Tibial nerve (tissue), 4 donors: ENCODE measurements at regions not wholly inside any gene's neighbourhood (a gene's known extent, or its start where the extent isn't known, plus 50 kb on each side); places are given as distances from the start of the nearest gene placed in this dataset.

Experiments used
- DNase-seq, 2 donors: peaks; one replicate each; pipeline ENCODE4 v3.0.0-alpha.2; 2019; ENCODE audit warnings: low spot score in 2 of 2
- H3K27ac ChIP-seq, 4 donors: fragments of 200-600 bp; sonication (generic) in 3 of 4; one replicate each; pipeline ENCODE4 v1.5.1; 2017 to 2019; ENCODE audit warnings: mild to moderate bottlenecking in 1 of 4
- H3K27me3 ChIP-seq, 2 donors: fragments of 200-600 bp; sonication (generic) in 1 of 2; one replicate each; pipeline versions ENCODE4 v1.5.1 to v1.6.0; 2017 to 2019
- H3K36me3 ChIP-seq, 3 donors: fragments of 200-600 bp; sonication (generic); one replicate each; pipeline ENCODE4 v1.5.1; 2018 to 2019
- H3K4me1 ChIP-seq, 4 donors: fragments of 200-600 bp; sonication (generic) in 3 of 4; one replicate each; pipeline ENCODE4 v1.5.1; 2017 to 2019
- H3K4me3 ChIP-seq, 4 donors: fragments of 200-600 bp; sonication (generic) in 3 of 4; one replicate each; pipeline ENCODE4 v1.5.1; 2017 to 2019; ENCODE audit warnings: mild to moderate bottlenecking in 1 of 4, moderate library complexity in 1 of 4
- H3K9me3 ChIP-seq, 4 donors: fragments of 200-600 bp; sonication (generic) in 3 of 4; one replicate each; pipeline ENCODE4 v1.5.1; 2017 to 2019
- EP300 ChIP-seq, 2 donors: sonication (generic); formaldehyde crosslinking; IDR thresholded peaks; one replicate each; pipeline ENCODE4 v1.6.1; 2017; ENCODE audit warnings: antibody characterized with exemption in 2 of 2, mild to moderate bottlenecking in 1 of 2
- POLR2A ChIP-seq, 2 donors: fragments of 450-650 bp; IDR thresholded peaks; one replicate each; pipeline ENCODE4 v1.6.1; 2017; ENCODE audit warnings: antibody characterized with exemption in 2 of 2, mild to moderate bottlenecking in 2 of 2, moderate library complexity in 2 of 2
- WGBS, 2 donors: methylation state at CpG; one replicate each; pipeline ENCODE4 v1.1.5; 2018; 5-methylcytosine and 5-hydroxymethylcytosine counted together
- TF ChIP-seq, protein P1 (sequence below), 5 experiments: fragments of 200-600 bp in 3 of 5; fragments of 450-650 bp in 2 of 5; sonication (generic) in 3 of 5; IDR thresholded peaks; one replicate each; pipeline ENCODE4 v1.5.1; 2016 to 2019; ENCODE audit warnings: antibody characterized with exemption in 5 of 5, mild to moderate bottlenecking in 3 of 5, moderate library complexity in 2 of 5

DNA sequence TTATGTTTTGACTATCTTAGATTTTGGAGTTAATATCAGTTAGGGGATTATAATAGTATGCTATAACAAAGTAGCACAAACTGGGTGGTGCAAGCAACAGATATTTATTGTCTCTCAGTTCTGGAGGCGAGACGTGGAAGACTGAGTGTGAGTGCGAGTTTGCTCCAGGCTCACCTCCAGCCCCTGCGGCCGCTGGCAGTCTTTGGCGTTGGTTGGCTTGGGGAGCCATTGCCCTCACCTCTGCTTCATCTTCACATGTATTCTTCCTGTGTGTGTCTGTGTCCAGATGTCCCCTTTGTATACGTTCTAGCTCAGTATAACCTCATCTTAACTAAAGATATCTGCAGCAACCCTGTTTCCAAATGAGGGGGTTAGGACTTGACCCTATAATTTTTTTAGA lies 343.9 kb upstream of the COBL start:
- Histone ChIP-seq H3K27me3 (no peaks in the 10 kb centered on the region), H3K9me3 (no peaks in the 10 kb centered on the region), H3K36me3 (no peaks in the 10 kb centered on the region), H3K4me1 (no peaks in the 10 kb centered on the region), H3K4me3 (no peak overlapping the region), H3K27ac (no peak overlapping the region)
- DNase-seq: no peak
- WGBS, 2 donors: 90 to 91% methylated on average over 7 of the region's 7 CpGs
- TF ChIP-seq EP300 (IDR thresholded peaks at IDR 0.05): no peak
- TF ChIP-seq, protein P1, sequence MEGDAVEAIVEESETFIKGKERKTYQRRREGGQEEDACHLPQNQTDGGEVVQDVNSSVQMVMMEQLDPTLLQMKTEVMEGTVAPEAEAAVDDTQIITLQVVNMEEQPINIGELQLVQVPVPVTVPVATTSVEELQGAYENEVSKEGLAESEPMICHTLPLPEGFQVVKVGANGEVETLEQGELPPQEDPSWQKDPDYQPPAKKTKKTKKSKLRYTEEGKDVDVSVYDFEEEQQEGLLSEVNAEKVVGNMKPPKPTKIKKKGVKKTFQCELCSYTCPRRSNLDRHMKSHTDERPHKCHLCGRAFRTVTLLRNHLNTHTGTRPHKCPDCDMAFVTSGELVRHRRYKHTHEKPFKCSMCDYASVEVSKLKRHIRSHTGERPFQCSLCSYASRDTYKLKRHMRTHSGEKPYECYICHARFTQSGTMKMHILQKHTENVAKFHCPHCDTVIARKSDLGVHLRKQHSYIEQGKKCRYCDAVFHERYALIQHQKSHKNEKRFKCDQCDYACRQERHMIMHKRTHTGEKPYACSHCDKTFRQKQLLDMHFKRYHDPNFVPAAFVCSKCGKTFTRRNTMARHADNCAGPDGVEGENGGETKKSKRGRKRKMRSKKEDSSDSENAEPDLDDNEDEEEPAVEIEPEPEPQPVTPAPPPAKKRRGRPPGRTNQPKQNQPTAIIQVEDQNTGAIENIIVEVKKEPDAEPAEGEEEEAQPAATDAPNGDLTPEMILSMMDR (IDR thresholded peaks at IDR 0.05): no peak
- no peak for TF ChIP-seq POLR2A (IDR thresholded peaks at IDR 0.05)

DNA sequence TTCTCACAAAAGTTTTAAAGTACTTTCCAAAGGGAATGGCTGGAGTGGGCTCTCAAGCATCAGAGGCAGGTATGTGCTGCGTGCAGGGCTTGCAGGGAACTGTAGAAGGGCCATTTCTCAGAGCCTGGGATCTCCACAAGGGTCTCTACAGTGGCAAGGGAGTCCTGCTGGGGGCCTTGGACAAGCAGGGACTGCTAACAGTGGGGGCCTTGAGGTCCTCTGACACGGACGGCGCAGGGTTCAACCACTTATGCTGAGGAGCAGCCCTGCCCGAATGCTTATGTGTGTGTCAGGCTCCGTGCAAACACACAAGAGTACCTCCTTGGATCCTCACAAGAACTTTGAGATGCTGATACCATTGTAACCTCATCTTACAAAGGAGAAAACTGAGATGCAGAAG lies 342.1 kb upstream of the COBL start:
- TF ChIP-seq POLR2A (IDR thresholded peaks at IDR 0.05) (no peak), EP300 (IDR thresholded peaks at IDR 0.05) (no peak)
- TF ChIP-seq, protein P1 (IDR thresholded peaks at IDR 0.05): no peak
- Histone ChIP-seq H3K36me3 (no peaks in the 10 kb centered on the region), H3K27me3 (no peaks in the 10 kb centered on the region), H3K4me3 (no peak overlapping the region), H3K27ac (no peak overlapping the region), H3K9me3 (no peaks in the 10 kb centered on the region), H3K4me1 (no peaks in the 10 kb centered on the region)
- 79 to 82% methylated on average over 6 of the region's 6 CpGs for WGBS, 2 donors
- no peak for DNase-seq

DNA sequence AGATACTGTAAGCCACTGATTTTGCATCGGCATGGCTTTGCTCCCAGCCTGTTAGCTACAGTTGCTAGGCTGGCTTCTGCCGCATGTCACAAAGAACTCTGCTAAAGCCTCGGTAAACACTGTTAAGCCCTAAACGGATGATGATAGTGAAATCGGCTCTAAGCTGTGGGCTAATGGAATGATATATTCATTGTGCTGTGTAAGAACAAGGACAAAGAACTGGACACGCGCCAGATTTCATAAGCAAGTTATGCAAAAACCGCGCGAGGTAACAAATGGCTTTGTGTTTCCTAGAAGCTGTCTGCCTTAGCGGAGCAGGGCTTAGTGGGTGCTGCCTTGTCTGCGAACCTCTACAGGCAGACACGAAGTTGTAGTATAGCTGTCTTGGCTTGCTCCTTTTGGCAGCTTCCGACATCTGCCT lies 331.3 kb upstream of the COBL start:
- DNase-seq: no peak
- Histone ChIP-seq H3K4me3 (no peak overlapping the region), H3K27ac (no peak overlapping the region), H3K9me3 (peaks cover 0 to 14% (median 0%) of the 10 kb centered on the region in 4 donors), H3K36me3 (no peaks in the 10 kb centered on the region), H3K4me1 (no peaks in the 10 kb centered on the region), H3K27me3 (no peaks in the 10 kb centered on the region)
- WGBS, 2 donors: 19 to 29% methylated on average over 14 of the region's 14 CpGs
- TF ChIP-seq EP300 (IDR thresholded peaks at IDR 0.05): no peak
- no peak for TF ChIP-seq POLR2A (IDR thresholded peaks at IDR 0.05)
- TF ChIP-seq, protein P1 (IDR thresholded peaks at IDR 0.05): no peak

DNA sequence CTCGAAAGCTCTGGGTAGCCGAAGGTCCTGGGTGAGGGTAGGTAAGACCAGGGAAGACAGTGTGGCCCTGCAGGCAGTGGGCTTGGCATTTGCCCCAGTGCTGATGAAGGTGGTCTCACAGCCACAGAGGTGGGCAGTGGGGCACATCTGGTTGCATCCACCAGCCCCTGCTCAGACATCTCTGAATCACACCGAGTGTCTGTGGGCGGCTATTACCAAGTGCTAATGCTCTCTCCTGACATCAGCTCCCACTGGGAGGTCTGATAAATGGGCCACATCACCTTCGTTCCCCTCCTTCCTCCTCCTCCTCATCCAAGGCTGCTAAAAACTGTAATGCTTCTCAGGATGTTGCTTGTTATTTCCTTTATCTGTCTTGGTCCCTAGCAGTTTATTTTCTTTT lies 330.9 kb upstream of the COBL start:
- no peak overlapping the region for H3K27ac ChIP-seq
- TF ChIP-seq POLR2A (IDR thresholded peaks at IDR 0.05) (no peak), EP300 (IDR thresholded peaks at IDR 0.05) (no peak)
- TF ChIP-seq, protein P1 (IDR thresholded peaks at IDR 0.05): no peak
- whole genome bisulfite sequencing, 2 donors: 54 to 57% methylated on average over 5 of the region's 5 CpGs

DNA sequence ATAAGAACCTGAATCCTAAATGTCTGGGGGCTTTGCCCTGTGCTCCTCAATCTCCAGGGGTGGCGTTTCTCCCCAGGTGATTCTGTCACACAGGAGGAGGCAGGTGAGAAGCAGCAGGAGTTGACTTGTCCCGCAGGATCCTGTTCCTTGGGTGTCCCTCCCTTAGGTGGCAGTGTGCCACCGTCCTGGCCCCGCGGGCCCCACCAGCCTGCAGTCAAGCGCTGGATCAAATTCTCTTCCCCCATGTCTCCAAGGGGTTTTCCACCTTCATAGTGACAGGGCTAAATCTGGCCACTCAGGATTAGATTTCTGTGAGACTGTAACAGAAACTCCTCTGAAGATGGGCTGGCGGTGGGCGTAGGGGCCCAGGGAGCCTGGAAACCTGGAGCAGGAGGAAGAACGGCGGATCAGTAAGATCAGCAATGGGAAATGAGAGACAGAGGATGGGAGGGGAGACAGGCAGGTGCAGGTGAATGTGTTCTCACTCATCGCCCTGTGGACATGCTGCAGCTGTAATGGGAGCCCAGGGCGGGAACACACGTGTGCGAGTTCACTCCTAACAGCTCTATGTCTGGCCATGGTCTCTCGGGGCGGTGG lies 329.2 kb upstream of the COBL start:
- 92 to 93% methylated on average over 16 of the region's 16 CpGs for WGBS, 2 donors
- Histone ChIP-seq H3K4me3 (no peak overlapping the region), H3K27me3 (no peaks in the 10 kb centered on the region), H3K4me1 (no peaks in the 10 kb centered on the region), H3K36me3 (no peaks in the 10 kb centered on the region), H3K27ac (no peak overlapping the region), H3K9me3 (peaks cover 0 to 14% (median 0%) of the 10 kb centered on the region in 4 donors)
- no peak for DNase-seq
- TF ChIP-seq, protein P1 (IDR thresholded peaks at IDR 0.05): no peak
- TF ChIP-seq POLR2A (IDR thresholded peaks at IDR 0.05) (no peak), EP300 (IDR thresholded peaks at IDR 0.05) (no peak)

More for the DNA sequence above, 330.9 kb upstream of the COBL start:
- no peaks in the 10 kb centered on the region for H3K4me1 ChIP-seq
- H3K4me3 ChIP-seq: no peak overlapping the region
- no peaks in the 10 kb centered on the region for H3K27me3 ChIP-seq
- H3K36me3 ChIP-seq: no peaks in the 10 kb centered on the region
- no peak for DNase-seq
- peaks cover 0 to 14% (median 0%) of the 10 kb centered on the region in 4 donors for H3K9me3 ChIP-seq
